ENCODE measurements at regions not wholly inside any gene's neighbourhood (a gene's known extent, or its start where the extent isn't known, plus 50 kb on each side); places are given as distances from the start of the nearest gene placed in this dataset.
"Not testable (repeated sequence)": the region's sequence is repeated elsewhere in the genome, so short reads cannot be mapped to it uniquely, and the experiment has no call there.

DNA sequence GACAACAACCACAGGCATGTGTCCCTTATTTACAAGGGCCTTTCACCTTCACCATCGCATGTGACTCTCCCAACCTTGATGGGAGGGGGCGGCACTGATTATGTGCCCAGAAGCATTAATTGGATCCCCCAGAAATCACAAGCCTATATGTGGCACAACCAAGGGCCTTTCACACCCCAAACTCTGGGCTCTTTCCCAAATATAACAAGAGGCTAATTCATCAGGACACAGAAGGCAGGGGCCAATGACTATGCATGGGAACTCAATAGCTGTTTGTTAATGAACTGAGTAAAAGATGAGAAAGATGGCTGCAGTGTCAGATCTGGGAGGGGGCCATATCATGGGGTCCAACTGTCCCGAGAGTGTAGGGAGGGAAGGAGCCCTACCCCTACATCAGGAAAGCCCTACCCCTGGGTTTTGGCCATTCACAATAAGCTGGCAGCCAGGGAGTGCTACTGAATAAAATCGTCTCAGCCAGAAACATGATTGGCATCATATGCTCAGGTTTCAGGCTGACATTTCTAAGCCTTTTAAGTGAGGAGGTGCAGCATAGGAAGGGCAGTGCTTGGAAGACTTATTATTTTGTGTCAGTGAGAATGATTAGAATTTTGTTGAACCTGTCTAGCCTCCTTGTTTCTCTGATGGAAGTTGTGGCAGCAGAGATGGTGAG, 814.4 kb upstream of the AMELY start:
- no peak for DNase-seq (ENCODE audit: low read depth)

DNA sequence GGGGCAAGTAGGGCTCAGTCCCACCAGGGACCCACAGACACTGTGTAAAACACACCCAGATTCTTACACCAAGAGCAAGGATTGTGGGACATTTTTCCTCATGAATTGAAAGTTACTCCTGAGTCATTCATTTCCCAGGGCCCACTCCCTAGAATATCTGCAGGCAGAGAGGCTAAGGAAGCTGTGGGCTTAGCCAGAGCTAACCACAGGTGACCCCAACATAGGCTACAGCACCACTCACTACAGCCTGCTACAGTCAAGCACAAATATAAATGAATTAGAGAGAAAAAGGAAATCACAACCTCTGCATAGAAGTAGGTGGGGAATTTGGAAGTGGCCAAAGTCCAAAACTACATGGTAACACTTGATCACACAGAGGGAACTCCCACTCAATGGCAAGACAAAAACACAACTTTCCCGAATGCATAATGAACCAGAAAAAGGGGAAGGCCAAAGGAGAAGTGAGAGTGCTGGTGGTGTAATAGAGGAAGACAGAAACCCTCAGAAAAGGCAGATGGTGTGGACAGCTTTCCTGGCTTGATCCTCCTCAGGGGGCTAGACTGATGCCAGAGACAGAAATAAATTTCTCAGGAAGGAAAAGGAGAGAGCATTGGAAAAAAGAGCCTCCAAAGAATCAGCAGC, 812.6 kb upstream of the AMELY start:
- peak; percentile 31 for DNase-seq (ENCODE audit: low read depth)

DNA sequence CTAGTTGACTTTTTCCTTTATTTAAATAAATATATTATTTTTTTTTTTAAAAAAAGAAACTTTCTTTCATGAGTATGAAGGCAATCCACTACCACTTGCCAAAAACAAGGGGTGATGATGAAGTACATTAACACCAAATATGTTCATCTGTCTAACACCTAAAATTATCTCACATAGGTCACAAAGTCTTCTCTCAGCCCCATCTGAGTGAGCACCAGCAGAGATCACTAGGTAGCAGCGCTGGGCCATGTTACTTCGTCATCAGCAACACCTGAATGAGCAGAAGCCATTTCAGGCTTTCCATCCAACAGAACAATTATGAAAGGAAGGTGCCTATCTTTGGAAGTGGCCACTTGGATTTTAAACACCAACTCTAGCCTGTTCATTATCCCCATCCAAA, 811.6 kb upstream of the AMELY start:
- no peak for DNase-seq (ENCODE audit: low read depth)

- DNase-seq (ENCODE audit: low read depth) = no peak
Measured at GRCh38 chrY:7722566-7722965, 811.0 kb upstream of the AMELY start.

DNA sequence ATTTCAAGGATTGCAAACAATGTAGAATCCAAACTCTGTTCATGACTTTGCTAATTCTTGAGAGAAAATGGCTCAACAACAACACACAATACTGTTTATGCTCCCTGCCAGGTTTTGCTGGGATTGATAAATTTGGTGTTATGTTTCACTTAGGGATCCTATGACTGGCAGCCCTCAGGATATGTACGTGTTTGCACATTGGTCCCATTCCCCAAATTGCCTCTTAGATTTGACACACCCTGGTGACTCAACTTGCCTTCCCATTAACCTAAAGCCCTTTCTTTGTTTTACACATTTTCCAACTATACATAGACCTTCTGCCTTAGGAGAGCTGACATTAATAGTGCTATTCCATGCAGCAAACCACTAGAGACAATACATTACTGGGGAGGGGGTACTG, 809.4 kb upstream of the AMELY start:
- DNase-seq (ENCODE audit: low read depth) = peak; percentile 47

DNA sequence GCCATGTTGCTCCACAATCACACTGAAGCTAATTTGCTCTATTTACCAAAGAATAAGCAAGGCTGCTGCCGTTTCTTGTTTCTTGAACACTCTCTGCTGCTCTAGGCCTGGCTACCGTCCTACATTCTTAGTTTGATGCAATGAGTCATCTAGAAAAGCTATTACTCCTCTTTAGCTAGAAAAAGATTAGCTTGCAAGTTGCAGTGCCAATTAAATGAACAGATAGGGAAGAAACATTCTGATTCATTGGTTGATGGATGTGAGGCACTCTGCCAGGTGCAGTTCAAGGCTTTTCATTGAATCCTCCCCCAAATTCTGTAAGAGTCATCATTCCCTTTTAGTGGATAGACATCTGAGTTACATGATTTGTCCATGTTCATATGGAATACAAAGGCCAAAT, 807.7 kb upstream of the AMELY start:
- peak; percentile 70 for DNase-seq (ENCODE audit: low read depth)

DNA sequence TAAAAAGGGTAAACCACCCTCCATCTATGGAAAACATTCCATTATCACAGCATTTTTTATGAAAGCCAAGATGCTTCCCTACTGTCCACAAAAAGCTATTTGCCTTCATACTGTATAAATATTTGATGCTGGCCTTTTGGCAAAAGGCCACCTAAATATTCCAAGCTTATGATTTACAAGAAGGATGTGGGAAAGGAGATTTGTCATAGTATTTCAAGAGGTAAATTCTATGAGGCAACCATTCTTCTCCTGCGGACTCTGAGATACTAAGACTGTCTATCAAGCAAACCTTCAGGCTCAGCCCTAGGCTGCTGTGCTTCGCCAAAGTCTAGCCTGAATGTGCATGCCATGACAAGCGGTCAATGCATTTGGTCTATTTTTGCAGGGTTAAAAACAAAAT, 807.1 kb upstream of the AMELY start:
- no peak for DNase-seq (ENCODE audit: low read depth)

DNA sequence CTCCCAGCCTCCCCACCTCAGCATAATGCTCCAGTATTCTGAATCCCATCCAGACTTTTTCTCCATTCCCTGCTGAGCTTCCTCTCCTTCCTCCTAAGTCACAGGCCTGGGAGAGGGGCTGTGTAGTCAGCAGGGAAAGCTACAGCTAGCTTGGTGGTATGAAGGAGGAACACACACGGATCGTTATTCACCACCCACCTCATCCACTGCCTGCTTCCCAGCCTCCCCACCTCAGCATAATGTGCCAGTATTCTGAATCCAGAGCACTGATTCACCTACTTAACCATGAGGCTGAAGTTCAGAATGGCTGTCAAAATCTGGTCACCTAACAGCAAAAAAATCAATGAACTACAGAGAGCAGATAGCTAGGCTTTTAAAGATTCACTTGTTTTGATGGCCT, 806.6 kb upstream of the AMELY start:
- DNase-seq (ENCODE audit: low read depth) = no peak

DNA sequence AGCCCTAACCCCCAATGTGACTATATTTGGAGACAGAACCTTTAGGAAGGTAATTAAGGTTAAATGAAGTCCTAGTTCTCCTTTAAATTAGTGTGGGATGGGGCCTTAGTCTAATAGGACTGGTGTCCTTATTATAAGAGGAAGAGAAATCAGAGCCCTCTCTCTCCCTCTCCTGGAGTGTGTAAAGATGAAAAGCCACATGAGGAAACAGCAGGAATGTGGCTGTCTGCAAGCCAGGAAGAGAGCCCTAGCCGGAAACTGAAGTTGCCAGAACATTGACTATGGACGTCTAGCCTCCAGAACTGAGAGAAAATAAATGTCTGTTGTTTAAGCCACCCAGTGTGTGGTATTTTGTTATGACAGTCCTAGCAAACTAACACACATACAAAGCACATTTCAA, 802.9 kb upstream of the AMELY start:
- DNase-seq (ENCODE audit: low read depth) = peak; percentile 4

DNA sequence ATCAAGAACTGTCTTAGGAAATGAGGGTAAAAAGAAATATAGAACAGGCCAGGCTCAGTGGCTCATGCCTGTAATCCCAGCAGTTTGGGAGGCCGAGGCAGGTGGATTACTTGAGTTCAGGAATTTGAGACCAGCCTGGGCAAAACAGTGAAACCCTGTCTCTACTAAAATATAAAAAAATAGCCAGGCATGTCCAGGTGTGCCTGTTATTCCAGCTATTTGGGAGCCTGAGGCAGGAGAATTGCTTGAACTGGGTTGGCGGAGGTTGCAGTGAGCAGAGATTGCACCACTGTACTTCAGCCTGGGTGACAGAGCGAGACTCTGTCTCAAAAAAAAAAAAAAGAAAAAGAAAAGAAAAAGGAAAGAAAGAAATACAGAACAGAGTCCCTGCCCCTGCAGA, 802.2 kb upstream of the AMELY start:
- not testable (repeated sequence) for DNase-seq (ENCODE audit: low read depth)

- peak; percentile 56 for DNase-seq (ENCODE audit: low read depth)
Measured at GRCh38 chrY:7712289-7712688, 800.7 kb upstream of the AMELY start.

- no peak for DNase-seq (ENCODE audit: low read depth)
Measured at GRCh38 chrY:7703578-7704140, 792.1 kb upstream of the AMELY start.

DNA sequence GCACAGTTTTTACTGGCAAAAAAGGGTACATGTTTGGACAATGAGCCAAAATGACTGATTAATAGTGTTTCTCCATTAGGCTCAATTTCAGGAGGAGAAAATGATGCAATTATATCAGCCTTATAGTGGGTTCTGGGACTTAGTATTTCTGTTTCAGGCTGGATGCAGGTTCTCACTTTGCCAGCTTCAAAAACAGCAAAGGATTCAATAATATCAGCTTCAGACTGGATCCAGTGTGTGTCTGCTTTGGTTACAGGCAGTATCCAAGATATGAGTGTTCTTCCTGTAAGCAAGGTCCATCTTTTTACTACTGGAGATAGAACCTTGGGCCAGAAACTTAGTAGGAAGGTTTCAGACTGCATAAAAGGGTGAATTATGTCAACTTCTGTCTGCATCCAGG, 790.9 kb upstream of the AMELY start:
- no peak for DNase-seq (ENCODE audit: low read depth)

DNA sequence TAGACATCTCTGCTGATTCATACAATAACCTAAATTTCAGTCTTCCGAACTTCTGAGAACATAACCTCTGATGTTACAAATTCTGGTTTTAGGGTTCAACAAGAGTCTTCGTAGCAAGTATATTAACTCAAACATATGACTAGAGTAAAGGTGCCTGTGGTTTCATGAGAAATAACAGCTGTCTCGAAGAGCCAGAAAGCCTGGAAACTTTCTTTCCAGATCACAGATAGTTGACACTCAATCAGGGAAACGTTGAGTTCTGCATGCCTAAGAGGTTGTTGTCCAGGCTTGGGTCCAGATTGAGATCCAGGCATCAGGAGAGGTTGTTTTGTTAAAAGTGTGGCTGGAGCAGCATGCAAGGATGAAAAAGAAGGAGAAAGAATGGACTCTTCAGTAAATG, 790.1 kb upstream of the AMELY start:
- no peak for DNase-seq (ENCODE audit: low read depth)

GRCh38 chrY:7697506-7697905, 786.0 kb upstream of the AMELY start:
- no peak for DNase-seq (ENCODE audit: low read depth)

DNA sequence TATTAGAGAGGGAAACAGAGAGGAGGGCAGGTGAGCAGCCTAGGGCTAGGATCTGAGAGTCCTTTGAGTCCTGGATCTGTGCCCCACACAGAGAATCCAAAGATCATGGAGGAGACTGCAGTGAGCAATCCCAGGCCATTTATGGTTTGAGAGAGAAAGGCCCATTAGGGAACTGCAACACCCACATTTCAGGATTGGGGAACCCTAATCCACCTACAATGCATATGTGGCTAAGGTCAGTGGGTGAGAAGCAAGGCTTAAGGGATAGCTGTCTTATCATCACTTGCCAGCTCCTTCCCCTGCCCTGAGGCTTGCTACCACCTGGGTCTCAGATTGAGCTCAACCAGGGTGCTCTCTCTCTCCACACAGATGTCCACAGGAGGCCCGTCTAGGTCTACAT, 781.1 kb upstream of the AMELY start:
- DNase-seq (ENCODE audit: low read depth) = no peak

- no peak for DNase-seq (ENCODE audit: low read depth)
Measured at GRCh38 chrY:7687086-7687485, 775.5 kb upstream of the AMELY start.

- DNase-seq (ENCODE audit: low read depth) = no peak
Measured at GRCh38 chrY:7684546-7684945, 773.0 kb upstream of the AMELY start.

DNA sequence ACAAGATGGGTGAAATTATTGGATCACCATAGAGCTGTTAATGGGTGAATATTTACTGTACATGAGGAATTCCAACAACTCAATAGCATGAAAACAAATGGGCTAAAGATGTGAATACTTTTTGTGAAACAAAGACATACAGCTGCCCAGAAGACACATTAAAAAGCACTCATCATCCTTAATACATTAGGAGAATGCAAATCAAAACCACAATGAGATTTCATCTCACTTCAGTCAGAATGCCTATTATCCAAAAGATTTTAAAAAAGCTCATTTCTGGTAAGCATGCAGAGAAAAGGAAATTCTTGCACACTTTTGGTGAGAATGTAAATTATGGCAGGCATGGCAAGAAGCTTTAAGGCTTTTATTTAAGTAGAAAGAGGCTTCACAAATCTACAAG, 770.8 kb upstream of the AMELY start:
- no peak for DNase-seq (ENCODE audit: low read depth)

DNA sequence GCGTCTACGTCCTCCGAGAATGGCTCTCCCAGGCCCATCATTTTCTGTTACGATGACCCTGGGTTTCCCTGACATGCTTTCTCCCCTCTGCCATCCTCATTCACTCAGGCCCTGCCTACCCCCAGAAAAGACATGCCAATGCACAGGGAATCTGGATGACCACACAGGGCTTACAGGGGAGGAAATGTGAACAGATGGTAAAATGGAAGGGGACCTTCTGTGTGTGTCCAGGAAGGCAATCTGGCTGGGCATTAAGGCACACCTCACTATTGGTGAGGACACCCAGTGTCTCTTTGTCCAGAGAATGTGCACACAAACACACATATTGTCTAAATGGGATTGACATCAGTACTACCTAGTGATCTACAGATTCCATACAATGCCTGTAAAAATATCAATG, 769.9 kb upstream of the AMELY start:
- DNase-seq (ENCODE audit: low read depth) = no peak

GRCh38 chrY:7674465-7674864, 762.9 kb upstream of the AMELY start:
- peak; percentile 9 for DNase-seq (ENCODE audit: low read depth)

DNA sequence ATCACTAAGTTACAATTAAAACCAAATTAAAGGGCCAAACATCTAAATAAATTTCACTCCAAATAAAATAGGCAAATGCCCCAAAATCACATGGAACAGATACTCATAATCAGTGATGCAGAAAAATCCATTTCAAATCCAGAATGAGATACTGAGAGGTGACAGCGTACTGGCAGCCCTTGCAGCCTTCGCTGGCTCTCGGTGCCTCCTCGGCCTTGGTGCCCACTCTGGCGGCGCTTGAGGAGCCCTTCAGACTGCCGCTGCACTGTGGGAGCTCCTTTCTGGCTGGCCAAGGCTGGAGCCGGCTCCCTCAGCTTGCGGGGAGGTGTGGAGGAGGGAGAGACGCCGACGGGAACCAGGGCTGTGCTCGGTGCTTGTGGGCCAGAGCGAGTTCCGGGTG, 761.2 kb upstream of the AMELY start:
- DNase-seq (ENCODE audit: low read depth) = no peak

DNA sequence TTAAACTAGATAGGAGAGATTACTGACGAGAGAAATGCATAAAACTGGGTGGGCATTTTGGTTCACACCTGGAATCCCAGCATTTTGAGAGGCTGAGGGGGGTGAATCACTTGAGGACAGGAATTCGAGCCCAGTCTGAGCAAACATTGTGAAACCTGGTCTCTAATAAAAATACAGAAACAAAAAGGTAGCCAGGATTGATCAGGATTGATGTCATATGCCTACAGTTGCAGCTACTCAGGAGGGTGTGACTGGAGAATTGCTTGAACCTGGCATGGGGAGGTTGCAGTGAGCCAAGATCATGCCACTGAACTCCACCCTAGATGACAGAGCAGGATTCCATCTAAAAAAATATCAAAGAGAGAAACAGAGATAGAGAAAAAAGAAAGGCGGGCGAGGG, 751.7 kb upstream of the AMELY start:
- no peak for DNase-seq (ENCODE audit: low read depth)

DNA sequence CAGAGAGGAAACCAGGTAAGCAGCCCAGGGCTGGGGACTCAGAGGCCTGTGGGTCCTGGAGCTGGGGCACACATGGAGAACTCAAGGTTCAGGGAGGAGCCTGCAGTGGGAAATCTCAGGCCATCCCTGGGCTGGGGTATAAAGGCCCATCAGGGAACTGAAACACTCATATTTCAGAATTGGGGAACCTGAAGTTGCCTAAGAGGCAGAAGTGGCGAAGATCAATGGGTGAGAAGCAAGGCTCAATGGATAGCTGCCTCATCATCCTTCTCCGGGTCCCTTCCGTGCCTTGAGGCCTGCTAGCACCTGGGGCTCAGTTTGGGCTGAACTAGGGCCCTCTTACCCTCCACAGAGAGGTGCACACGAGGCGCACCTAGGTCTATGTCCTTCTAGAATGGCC, 747.5 kb upstream of the AMELY start:
- no peak for DNase-seq (ENCODE audit: low read depth)

Measured in renal cortical epithelial cell (primary cell).